Fibroblast of lung (primary cell): ENCODE measurements at regions not wholly inside any gene's neighbourhood (a gene's known extent, or its start where the extent isn't known, plus 50 kb on each side); places are given as distances from the start of the nearest gene placed in this dataset.

Experiments
- DNase-seq, 2 donors: peaks; one replicate each; pipeline versions ENCODE4 v3.0.0 to v3.0.0-alpha.2; 2010; ENCODE audit warnings: low read depth in 2 of 2
- H2AFZ ChIP-seq: 2 replicates; pipeline ENCODE4 v1.5.1; 2012; ENCODE audit warnings: low read length, control low read depth, inconsistent platforms
- H3K27ac ChIP-seq: 2 replicates; pipeline ENCODE4 v1.5.1; 2011; ENCODE audit warnings: low read length, control low read depth; ENCODE audit not compliant: insufficient read depth
- H3K27me3 ChIP-seq: 2 replicates; pipeline ENCODE4 v1.5.1; 2011; ENCODE audit warnings: mild to moderate bottlenecking, low read length; ENCODE audit not compliant: control insufficient read depth, insufficient read depth
- H3K36me3 ChIP-seq: 2 replicates; pipeline ENCODE4 v1.5.1; 2011; ENCODE audit warnings: low read length; ENCODE audit not compliant: control insufficient read depth, insufficient read depth
- H3K4me1 ChIP-seq: 2 replicates; pipeline ENCODE4 v1.5.1; 2011; ENCODE audit warnings: low read length; ENCODE audit not compliant: control insufficient read depth, insufficient read depth; ENCODE audit errors: extremely low read depth
- H3K4me2 ChIP-seq: 2 replicates; pipeline ENCODE4 v1.5.1; 2011; ENCODE audit warnings: low read length, control low read depth; ENCODE audit not compliant: insufficient read depth; ENCODE audit errors: extremely low read depth
- H3K4me3 ChIP-seq, 4 experiments: fragments of 200-600 bp in 1 of 4; sonication (generic) in 1 of 4; replicated peaks in 1 of 4; 2 replicates each; pipeline ENCODE4 v1.5.1; 2011 to 2016; ENCODE audit warnings: low read length in 4 of 4, low read depth in 3 of 4, mild to moderate bottlenecking in 3 of 4, control low read depth in 2 of 4, inconsistent platforms in 1 of 4, mixed read lengths in 1 of 4; ENCODE audit not compliant: insufficient read depth in 1 of 4; ENCODE audit errors: control extremely low read depth in 1 of 4
- H3K79me2 ChIP-seq: 2 replicates; pipeline ENCODE4 v1.5.1; 2012; ENCODE audit warnings: mild to moderate bottlenecking, low read length, inconsistent platforms; ENCODE audit not compliant: control insufficient read depth, insufficient read depth
- H3K9ac ChIP-seq: 2 replicates; pipeline ENCODE4 v1.5.1; 2011; ENCODE audit warnings: mild to moderate bottlenecking, low read length, control low read depth; ENCODE audit not compliant: insufficient read depth
- H3K9me3 ChIP-seq: 2 replicates; pipeline ENCODE4 v1.5.1; 2012; ENCODE audit warnings: low read depth, low read length; ENCODE audit not compliant: control insufficient read depth, insufficient read depth
- H4K20me1 ChIP-seq: 2 replicates; pipeline ENCODE4 v1.5.1; 2011; ENCODE audit warnings: low read length; ENCODE audit not compliant: control insufficient read depth, insufficient read depth; ENCODE audit errors: extremely low read depth
- CTCF ChIP-seq, 2 donors: IDR thresholded peaks in 1 of 2; conservative IDR thresholded peaks in 1 of 2; 1 replicate in 1 of 2; 2 replicates in 1 of 2; pipeline ENCODE4 v1.5.1; 2011 to 2012; ENCODE audit warnings: low read length in 2 of 2, control low read depth in 1 of 2, inconsistent platforms in 1 of 2, low read depth in 1 of 2, mild to moderate bottlenecking in 1 of 2
- EZH2 ChIP-seq: IDR thresholded peaks from 2 replicates; pipeline ENCODE4 v1.5.1; 2012; ENCODE audit warnings: low read length, control low read depth, mild to moderate bottlenecking; ENCODE audit errors: missing control alignments

- Histone ChIP-seq H3K36me3 (no peaks in the 10 kb centered on the region), H3K4me2 (no peak overlapping the region), H3K4me1 (no peaks in the 10 kb centered on the region), H2AFZ (no peak overlapping the region), H3K27ac (no peak overlapping the region), H4K20me1 (no peaks in the 10 kb centered on the region), H3K27me3 (no peaks in the 10 kb centered on the region), H3K79me2 (no peaks in the 10 kb centered on the region), H3K9me3 (no peaks in the 10 kb centered on the region), H3K9ac (no peak overlapping the region), H3K4me3 (no peak overlapping the region)
- no peak for DNase-seq
- no peak for TF ChIP-seq EZH2
- TF ChIP-seq CTCF (conservative IDR thresholded peaks at IDR 0.05 in 1 of 2, IDR thresholded peaks at IDR 0.05 in 1 of 2; ENCODE audit: low read depth in 1 of 2, low read length in 2 of 2) = no peak
These were observed 913.9 kb upstream of the SEL1L start for GRCh38 chr14:82447586-82447985.

GRCh38 chr14:82449926-82450468 lies 916.3 kb upstream of the SEL1L start:
- TF ChIP-seq EZH2 (no peak), CTCF (conservative IDR thresholded peaks at IDR 0.05 in 1 of 2, IDR thresholded peaks at IDR 0.05 in 1 of 2; ENCODE audit: low read depth in 1 of 2, low read length in 2 of 2) (no peak)
- no peak overlapping the region for H3K9ac ChIP-seq
- H3K4me1 ChIP-seq = no peaks in the 10 kb centered on the region
- no peak overlapping the region for H2AFZ ChIP-seq
- no peaks in the 10 kb centered on the region for H3K79me2 ChIP-seq
- H3K27ac ChIP-seq = no peak overlapping the region
- no peak overlapping the region for H3K4me2 ChIP-seq
- no peaks in the 10 kb centered on the region for H3K9me3 ChIP-seq
- no peaks in the 10 kb centered on the region for H3K27me3 ChIP-seq
- H3K36me3 ChIP-seq = no peaks in the 10 kb centered on the region
- no peaks in the 10 kb centered on the region for H4K20me1 ChIP-seq
- no peak overlapping the region for H3K4me3 ChIP-seq
- DNase-seq = no peak

- H3K9ac ChIP-seq = no peak overlapping the region
- TF ChIP-seq EZH2 (no peak), CTCF (conservative IDR thresholded peaks at IDR 0.05 in 1 of 2, IDR thresholded peaks at IDR 0.05 in 1 of 2; ENCODE audit: low read depth in 1 of 2, low read length in 2 of 2) (no peak)
- H4K20me1 ChIP-seq = no peaks in the 10 kb centered on the region
- H3K4me3 ChIP-seq = no peak overlapping the region
- no peak overlapping the region for H2AFZ ChIP-seq
- no peaks in the 10 kb centered on the region for H3K27me3 ChIP-seq
- no peak for DNase-seq
- no peak overlapping the region for H3K27ac ChIP-seq
- no peaks in the 10 kb centered on the region for H3K9me3 ChIP-seq
- no peaks in the 10 kb centered on the region for H3K4me1 ChIP-seq
- no peaks in the 10 kb centered on the region for H3K79me2 ChIP-seq
- no peak overlapping the region for H3K4me2 ChIP-seq
- no peaks in the 10 kb centered on the region for H3K36me3 ChIP-seq
These were observed 918.0 kb upstream of the SEL1L start for GRCh38 chr14:82451675-82452074.
